Mesodermal cell (in vitro differentiated cells): ENCODE measurements at regions not wholly inside any gene's neighbourhood (a gene's known extent, or its start where the extent isn't known, plus 50 kb on each side); places are given as distances from the start of the nearest gene placed in this dataset.

ENCODE experiments used
- H3K27ac ChIP-seq: 2 replicates; pipeline ENCODE4 v1.7.0; 2013; ENCODE audit warnings: mild to moderate bottlenecking, low read depth, low read length, moderate library complexity; ENCODE audit not compliant: severe bottlenecking
- H3K36me3 ChIP-seq: 2 replicates; pipeline ENCODE4 v1.7.1; 2013; ENCODE audit warnings: mild to moderate bottlenecking, low read length, moderate library complexity; ENCODE audit not compliant: control insufficient read depth, insufficient read depth
- H3K4me1 ChIP-seq: one replicate; pipeline ENCODE4 v1.7.1; 2013; ENCODE audit warnings: mild to moderate bottlenecking, low read length; ENCODE audit not compliant: insufficient read depth, control insufficient read depth, poor library complexity, severe bottlenecking
- H3K4me3 ChIP-seq: 2 replicates; pipeline ENCODE4 v1.7.0; 2013; ENCODE audit warnings: low read length, control low read depth, mild to moderate bottlenecking; ENCODE audit not compliant: insufficient read depth, poor library complexity, severe bottlenecking; ENCODE audit errors: extremely low read depth
- H3K9me3 ChIP-seq: 2 replicates; pipeline ENCODE4 v1.7.1; 2013; ENCODE audit warnings: mild to moderate bottlenecking, low read length, moderate library complexity; ENCODE audit not compliant: control insufficient read depth
- WGBS, 2 experiments: methylation state at CpG; one replicate each; pipeline ENCODE4 v1.1.5; 2013; ENCODE audit warnings: missing lambda C conversion rate in 2 of 2; ENCODE audit not compliant: insufficient coverage in 2 of 2; 5-methylcytosine and 5-hydroxymethylcytosine counted together

DNA sequence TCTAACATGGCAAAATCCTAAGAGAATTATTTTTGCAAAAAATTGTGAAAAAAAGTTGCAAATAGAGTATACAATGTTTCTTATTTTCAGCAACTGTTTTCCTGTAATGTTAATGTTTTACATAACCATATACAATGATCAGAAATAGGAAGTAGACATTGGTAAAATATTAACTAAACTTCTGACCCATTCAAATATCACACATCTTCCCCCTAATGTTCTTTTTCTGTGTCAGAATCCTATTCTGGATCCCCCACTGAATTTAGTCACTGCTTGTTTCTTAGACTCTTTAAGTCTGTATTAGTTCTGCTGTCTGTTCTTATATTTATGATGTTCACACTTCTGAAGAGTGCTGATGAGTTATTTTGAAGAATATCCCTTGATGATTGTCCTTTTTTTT, 62.0 kb downstream of the HFE start:
- Histone ChIP-seq H3K9me3 (no peaks in the 10 kb centered on the region), H3K4me1 (no peaks in the 10 kb centered on the region), H3K36me3 (no peaks in the 10 kb centered on the region), H3K4me3 (no peak overlapping the region), H3K27ac (no peak overlapping the region)

DNA sequence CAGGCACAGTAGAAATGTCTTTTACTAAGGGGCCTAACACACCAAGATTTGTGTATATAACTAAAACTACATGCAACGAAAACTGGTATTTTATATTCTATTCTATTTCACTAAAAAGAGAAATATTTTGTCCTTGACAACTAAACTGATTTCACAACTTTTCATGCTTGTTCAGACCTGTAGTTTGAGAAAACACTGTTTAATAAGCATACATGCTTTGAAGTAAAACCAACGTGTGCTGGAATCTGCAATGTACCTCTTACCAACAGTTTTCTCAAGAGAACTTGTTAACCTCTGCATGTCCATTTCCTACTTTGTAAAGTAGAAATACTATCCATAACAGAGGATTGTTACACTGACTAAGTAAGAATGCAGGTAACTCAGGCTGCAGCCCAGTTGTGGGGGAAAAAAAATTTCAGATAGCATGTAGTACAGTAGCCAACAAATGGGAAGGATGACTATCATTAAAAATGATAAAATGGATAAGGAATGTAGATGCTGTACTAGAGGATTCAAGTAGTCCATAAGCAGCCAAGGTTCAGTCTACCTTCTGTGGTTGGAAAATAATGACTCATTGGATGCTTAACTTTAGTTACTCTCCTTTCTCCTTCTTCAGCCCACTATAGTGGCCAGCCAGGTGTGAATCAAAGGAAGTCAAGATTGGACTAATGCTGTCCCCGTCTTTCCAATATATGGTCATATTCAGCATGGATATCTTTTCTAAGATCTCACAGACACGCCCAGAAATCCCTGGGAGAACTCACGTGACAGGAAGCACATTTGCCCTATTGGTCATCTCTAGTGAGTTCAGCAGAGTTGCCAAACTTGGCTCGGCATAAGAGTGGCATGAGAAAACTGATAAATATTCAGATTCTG, 65.2 kb downstream of the HFE start:
- H3K36me3 ChIP-seq: no peaks in the 10 kb centered on the region
- no peaks in the 10 kb centered on the region for H3K9me3 ChIP-seq
- H3K27ac ChIP-seq: no peak overlapping the region
- no peak overlapping the region for H3K4me3 ChIP-seq
- WGBS, 2 experiments: 84 to 92% methylated on average over 4 of the region's 6 CpGs
- no peaks in the 10 kb centered on the region for H3K4me1 ChIP-seq

DNA sequence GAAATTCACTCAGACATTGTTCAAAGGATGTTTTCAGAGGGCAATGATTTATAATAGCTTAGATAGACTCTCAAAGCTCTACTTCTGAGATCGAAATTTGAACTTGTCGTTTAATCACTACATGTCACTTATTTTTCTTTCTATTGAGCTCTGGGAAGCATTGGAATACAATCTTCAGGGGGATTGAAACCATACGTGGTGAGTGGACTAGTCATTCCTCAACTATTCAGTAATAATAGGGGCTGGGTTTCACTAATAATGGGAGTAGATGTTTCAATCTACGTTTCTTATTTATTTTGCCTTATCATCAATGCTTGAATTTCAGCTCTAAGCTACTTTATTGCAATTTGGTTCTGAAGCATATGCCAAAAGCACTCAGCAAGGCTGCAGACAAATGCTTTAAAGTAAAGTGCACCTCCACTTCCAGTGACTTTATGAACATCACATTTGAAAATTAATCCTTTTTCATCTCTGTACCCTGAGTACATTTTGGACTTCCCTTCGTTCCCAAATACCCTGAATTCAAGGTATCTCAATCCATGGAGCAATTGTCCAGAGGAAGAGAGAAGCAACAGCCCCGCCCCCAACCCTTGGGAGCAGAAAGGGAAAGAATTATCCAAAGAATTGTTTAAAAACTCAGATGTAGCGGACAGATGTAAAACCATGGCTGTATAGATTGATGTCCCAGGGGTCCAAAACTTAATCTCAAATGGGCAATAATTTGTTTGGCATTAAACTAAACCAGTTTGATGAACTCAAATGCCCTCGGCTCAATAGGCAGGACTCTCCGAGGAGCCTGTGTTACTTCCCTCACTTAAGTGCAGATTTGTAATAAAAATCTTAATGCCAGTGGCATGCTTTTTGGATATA, 68.1 kb downstream of the HFE start:
- Histone ChIP-seq H3K27ac (no peak overlapping the region), H3K4me3 (peak overlapping the region; percentile 94)
- 37 to 48% methylated on average over 4 to 7 of the region's 9 CpGs for WGBS, 2 experiments

DNA sequence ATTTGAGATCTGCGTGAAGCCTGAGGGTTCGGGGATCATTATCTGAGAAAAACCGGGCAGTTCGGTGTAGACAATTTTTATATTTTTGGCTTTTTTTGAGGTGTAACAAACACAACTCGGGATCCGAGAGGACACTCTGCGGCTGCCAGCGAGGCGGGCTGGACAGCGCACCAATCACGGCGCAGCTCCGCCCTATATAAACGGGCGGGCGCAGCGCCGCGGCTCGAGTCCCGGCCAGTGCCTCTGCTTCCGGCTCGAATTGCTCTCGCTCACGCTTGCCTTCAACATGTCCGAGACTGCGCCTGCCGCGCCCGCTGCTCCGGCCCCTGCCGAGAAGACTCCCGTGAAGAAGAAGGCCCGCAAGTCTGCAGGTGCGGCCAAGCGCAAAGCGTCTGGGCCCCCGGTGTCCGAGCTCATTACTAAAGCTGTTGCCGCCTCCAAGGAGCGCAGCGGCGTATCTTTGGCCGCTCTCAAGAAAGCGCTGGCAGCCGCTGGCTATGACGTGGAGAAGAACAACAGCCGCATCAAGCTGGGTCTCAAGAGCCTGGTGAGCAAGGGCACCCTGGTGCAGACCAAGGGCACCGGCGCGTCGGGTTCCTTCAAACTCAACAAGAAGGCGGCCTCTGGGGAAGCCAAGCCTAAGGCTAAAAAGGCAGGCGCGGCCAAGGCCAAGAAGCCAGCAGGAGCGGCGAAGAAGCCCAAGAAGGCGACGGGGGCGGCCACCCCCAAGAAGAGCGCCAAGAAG, 69.0 kb downstream of the HFE start:
- H3K27ac ChIP-seq: peak overlapping the region; percentile 93
- 0% methylated on average over 58 to 61 of the region's 61 CpGs for WGBS, 2 experiments
- H3K9me3 ChIP-seq: no peaks in the 10 kb centered on the region
- H3K4me3 ChIP-seq: peak overlapping the region; percentile 94
- H3K36me3 ChIP-seq: no peaks in the 10 kb centered on the region
- no peaks in the 10 kb centered on the region for H3K4me1 ChIP-seq

More for the DNA sequence above, 68.1 kb downstream of the HFE start:
- Histone ChIP-seq H3K4me1 (no peaks in the 10 kb centered on the region), H3K36me3 (no peaks in the 10 kb centered on the region), H3K9me3 (no peaks in the 10 kb centered on the region)

DNA sequence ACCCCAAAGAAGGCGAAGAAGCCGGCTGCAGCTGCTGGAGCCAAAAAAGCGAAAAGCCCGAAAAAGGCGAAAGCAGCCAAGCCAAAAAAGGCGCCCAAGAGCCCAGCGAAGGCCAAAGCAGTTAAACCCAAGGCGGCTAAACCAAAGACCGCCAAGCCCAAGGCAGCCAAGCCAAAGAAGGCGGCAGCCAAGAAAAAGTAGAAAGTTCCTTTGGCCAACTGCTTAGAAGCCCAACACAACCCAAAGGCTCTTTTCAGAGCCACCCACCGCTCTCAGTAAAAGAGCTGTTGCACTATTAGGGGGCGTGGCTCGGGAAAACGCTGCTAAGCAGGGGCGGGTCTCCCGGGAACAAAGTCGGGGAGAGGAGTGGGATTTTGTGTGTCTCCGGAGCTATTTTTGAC, 69.6 kb downstream of the HFE start:
- Histone ChIP-seq H3K9me3 (no peaks in the 10 kb centered on the region), H3K4me3 (peak overlapping the region; percentile 94), H3K4me1 (no peaks in the 10 kb centered on the region), H3K36me3 (no peaks in the 10 kb centered on the region), H3K27ac (peak overlapping the region; percentile 93)
- 0% methylated on average over 13 to 17 of the region's 18 CpGs for WGBS, 2 experiments

DNA sequence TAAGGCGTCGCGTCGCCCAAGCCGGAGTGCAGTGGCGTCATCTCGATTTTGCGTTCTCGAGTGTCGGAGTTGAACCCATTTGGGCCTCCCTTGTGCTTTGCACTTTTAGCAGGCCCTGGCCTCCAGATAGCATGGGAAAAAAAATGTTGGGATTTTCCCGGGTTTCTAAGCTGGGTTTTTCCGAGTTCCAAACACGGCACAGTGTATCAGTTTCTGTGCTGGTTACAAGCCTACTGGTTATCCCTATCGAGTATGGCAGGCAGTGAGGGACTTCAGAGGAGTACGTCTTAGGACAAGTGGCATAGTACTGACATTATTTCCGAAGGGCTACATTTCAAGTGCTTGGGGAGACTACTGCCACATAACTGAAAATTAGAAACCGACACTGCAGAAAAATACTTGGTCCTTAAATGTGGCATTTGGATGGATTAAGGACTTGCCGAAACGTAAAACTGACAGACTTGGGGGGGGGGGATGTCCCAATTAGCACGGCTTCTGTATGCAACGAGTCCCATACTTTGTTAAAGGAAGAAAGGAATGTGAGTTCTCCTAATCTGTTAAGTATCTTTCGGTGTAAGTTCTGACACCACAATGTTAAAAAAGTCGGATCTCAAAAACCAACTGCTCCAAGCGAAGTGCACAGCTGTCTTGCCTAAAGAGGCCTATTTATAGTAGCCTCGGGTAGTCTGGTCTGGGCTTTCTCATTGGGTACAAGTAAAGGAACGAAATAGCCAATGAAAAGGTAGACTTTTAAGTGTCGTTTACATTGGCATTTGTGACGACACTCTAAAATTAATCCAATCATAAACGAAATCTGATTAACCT, 70.2 kb downstream of the HFE start:
- 0% methylated on average over 18 to 19 of the region's 29 CpGs for WGBS, 2 experiments
- Histone ChIP-seq H3K9me3 (no peaks in the 10 kb centered on the region), H3K4me3 (peak overlapping the region; percentile 94), H3K27ac (peak overlapping the region; percentile 93), H3K36me3 (no peaks in the 10 kb centered on the region), H3K4me1 (no peaks in the 10 kb centered on the region)

DNA sequence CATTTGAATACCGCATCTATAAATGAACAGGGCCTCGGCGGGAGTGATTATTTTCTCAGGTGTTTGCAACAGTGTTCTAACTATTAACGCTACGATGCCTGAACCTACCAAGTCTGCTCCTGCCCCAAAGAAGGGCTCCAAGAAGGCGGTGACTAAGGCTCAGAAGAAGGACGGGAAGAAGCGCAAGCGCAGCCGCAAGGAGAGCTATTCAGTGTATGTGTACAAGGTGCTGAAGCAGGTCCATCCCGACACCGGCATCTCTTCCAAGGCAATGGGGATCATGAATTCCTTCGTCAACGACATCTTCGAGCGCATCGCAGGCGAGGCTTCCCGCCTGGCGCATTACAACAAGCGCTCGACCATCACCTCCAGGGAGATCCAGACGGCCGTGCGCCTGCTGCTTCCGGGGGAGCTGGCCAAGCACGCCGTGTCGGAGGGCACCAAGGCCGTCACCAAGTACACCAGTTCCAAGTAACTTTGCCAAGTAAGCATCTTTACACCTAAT, 70.9 kb downstream of the HFE start:
- Histone ChIP-seq H3K27ac (peak overlapping the region; percentile 93), H3K36me3 (no peaks in the 10 kb centered on the region), H3K9me3 (no peaks in the 10 kb centered on the region), H3K4me3 (peak overlapping the region; percentile 94), H3K4me1 (no peaks in the 10 kb centered on the region)
- 0% methylated on average over 18 to 21 of the region's 30 CpGs for WGBS, 2 experiments

DNA sequence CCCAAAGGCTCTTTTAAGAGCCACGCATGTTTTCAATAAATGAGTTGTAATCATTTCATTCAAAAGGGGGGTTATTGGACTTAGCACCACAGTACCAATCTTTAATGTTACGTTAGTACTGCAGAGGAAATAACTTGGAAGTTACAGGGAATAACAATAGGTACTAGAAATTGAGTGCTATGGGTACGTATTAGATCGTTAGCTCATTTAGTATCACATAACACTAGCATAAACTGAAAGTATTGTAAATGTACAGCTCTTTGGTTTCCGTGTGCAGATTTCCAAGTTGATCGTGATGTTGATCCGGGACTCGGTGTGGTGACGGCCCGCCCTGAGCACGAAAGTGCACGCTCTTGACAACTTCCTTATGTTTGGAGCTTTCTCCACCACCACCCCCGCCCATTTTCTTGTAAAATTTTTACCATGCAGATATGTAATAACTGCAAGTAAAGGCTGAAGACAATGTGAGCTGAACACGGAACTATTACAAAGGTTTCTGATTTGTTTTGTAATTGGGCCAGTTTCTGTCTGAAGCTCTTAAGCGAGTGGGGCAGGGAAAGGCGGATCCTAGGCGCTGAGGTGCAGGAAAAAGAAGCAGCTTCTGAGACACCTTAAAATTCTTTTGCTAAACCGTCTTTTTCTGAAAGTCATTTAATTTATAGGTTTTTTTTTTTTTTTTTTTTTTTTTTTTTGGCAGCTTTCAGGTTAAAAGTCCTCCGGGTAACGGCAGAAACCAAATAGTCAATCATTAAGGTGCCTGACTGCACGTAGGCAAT, 71.5 kb downstream of the HFE start:
- Histone ChIP-seq H3K4me3 (peak overlapping the region; percentile 94), H3K9me3 (no peaks in the 10 kb centered on the region), H3K36me3 (no peaks in the 10 kb centered on the region), H3K27ac (peak overlapping the region; percentile 93), H3K4me1 (no peaks in the 10 kb centered on the region)
- 0% methylated on average over 1 of the region's 21 CpGs; no CpG with 5 or more reads in 1 of the 2 experiments for WGBS, 2 experiments

DNA sequence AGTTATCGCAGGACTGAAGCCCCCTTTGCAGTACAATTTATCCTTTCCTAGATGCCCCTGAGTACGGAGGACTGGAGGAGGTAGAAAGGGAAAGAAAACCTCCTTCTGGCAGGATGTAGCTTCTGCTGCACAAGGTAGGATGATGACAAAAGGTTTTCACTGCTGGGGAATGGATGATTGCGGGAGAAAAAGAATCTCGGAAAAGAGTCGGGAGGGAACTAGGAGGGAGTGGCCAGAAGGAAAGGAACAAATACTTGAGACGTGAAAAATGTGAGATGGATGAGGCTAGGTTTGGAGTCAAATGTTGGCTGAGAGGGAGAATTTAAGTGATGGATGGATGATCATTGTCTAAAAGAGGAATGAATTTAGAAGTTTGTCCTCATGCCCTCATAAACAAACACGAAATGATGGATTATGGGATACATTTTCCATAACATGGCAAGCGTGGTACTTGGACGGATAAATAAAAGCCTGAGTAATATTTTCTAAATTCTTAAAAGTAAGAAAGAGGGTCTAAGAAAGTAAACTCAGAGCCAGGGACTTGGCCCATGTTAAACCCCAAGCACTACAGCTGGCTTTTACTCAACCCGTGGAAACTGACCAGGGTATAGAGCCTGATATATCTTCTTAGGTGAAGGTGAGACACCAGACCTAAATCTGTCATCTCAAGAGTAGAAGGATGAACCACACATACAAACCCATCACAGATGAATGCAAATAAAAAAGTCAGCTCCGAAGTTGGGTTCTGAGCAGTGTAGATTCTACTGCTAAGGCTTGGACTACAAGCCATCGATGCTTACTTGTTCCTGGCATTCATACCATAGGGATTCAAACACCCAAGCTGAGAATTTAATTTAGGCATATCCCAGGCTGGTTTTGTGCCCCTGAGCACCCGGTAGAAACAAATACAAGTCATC, 72.4 kb downstream of the HFE start:
- H3K4me3 ChIP-seq: peak overlapping the region; percentile 94
- no peaks in the 10 kb centered on the region for H3K36me3 ChIP-seq
- no peaks in the 10 kb centered on the region for H3K9me3 ChIP-seq
- 32 to 34% methylated on average over 7 to 9 of the region's 13 CpGs for WGBS, 2 experiments
- H3K4me1 ChIP-seq: no peaks in the 10 kb centered on the region
- peak overlapping the region; percentile 93 for H3K27ac ChIP-seq
